Neuron (in vitro differentiated cells): ENCODE measurements at regions not wholly inside any gene's neighbourhood (a gene's known extent, or its start where the extent isn't known, plus 50 kb on each side); places are given as distances from the start of the nearest gene placed in this dataset.

Source experiments
- H2AFZ ChIP-seq: one replicate; pipeline ENCODE4 v1.6.1; 2013; ENCODE audit warnings: low read depth, mild to moderate bottlenecking, inconsistent platforms, low read length, moderate library complexity
- H3K27me3 ChIP-seq: one replicate; pipeline ENCODE4 v1.6.1; 2013; ENCODE audit warnings: low read length; ENCODE audit not compliant: insufficient read depth
- H3K36me3 ChIP-seq: one replicate; pipeline ENCODE4 v1.6.1; 2013; ENCODE audit warnings: low read length; ENCODE audit not compliant: insufficient read depth
- H3K4me1 ChIP-seq: one replicate; pipeline ENCODE4 v1.6.1; 2013; ENCODE audit warnings: low read length; ENCODE audit not compliant: insufficient read depth
- H3K4me3 ChIP-seq: 2 replicates; pipeline ENCODE4 v1.5.1; 2013; ENCODE audit warnings: mild to moderate bottlenecking, low read length, moderate library complexity
- H3K9me3 ChIP-seq: one replicate; pipeline ENCODE4 v1.6.1; 2013; ENCODE audit warnings: low read length

- Histone ChIP-seq H2AFZ (no peak overlapping the region), H3K4me3 (no peak overlapping the region), H3K9me3 (no peaks in the 10 kb centered on the region), H3K4me1 (peaks cover 17% of the 10 kb centered on the region), H3K36me3 (no peaks in the 10 kb centered on the region), H3K27me3 (no peaks in the 10 kb centered on the region)
These were observed 77.1 kb upstream of the FRMD1 start for GRCh38 chr6:168155821-168156741.

- Histone ChIP-seq H2AFZ (no peak overlapping the region), H3K9me3 (no peaks in the 10 kb centered on the region), H3K4me1 (peaks cover 17% of the 10 kb centered on the region), H3K4me3 (no peak overlapping the region), H3K27me3 (no peaks in the 10 kb centered on the region), H3K36me3 (no peaks in the 10 kb centered on the region)
These were observed 76.2 kb upstream of the FRMD1 start for GRCh38 chr6:168155193-168155592.

GRCh38 chr6:168154263-168154917, 75.4 kb upstream of the FRMD1 start:
- no peak overlapping the region for H2AFZ ChIP-seq
- H3K9me3 ChIP-seq: no peaks in the 10 kb centered on the region
- no peaks in the 10 kb centered on the region for H3K27me3 ChIP-seq
- no peaks in the 10 kb centered on the region for H3K36me3 ChIP-seq
- H3K4me1 ChIP-seq: peaks cover 17% of the 10 kb centered on the region
- no peak overlapping the region for H3K4me3 ChIP-seq

GRCh38 chr6:168153553-168153952, 74.5 kb upstream of the FRMD1 start:
- H3K9me3 ChIP-seq: no peaks in the 10 kb centered on the region
- no peak overlapping the region for H2AFZ ChIP-seq
- no peak overlapping the region for H3K4me3 ChIP-seq
- no peaks in the 10 kb centered on the region for H3K27me3 ChIP-seq
- H3K4me1 ChIP-seq: peaks cover 16% of the 10 kb centered on the region
- H3K36me3 ChIP-seq: no peaks in the 10 kb centered on the region

- Histone ChIP-seq H3K36me3 (no peaks in the 10 kb centered on the region), H3K4me3 (no peak overlapping the region), H3K27me3 (no peaks in the 10 kb centered on the region), H3K9me3 (no peaks in the 10 kb centered on the region), H3K4me1 (peaks cover 10% of the 10 kb centered on the region), H2AFZ (no peak overlapping the region)
These were observed 74.0 kb upstream of the FRMD1 start for GRCh38 chr6:168152980-168153379.

- no peaks in the 10 kb centered on the region for H3K9me3 ChIP-seq
- no peaks in the 10 kb centered on the region for H3K27me3 ChIP-seq
- peaks cover 4% of the 10 kb centered on the region for H3K4me1 ChIP-seq
- H3K4me3 ChIP-seq: no peak overlapping the region
- no peak overlapping the region for H2AFZ ChIP-seq
- H3K36me3 ChIP-seq: no peaks in the 10 kb centered on the region
These were observed 73.4 kb upstream of the FRMD1 start for GRCh38 chr6:168152306-168152963.

GRCh38 chr6:168150551-168151320, 71.7 kb upstream of the FRMD1 start:
- Histone ChIP-seq H3K9me3 (no peaks in the 10 kb centered on the region), H2AFZ (no peak overlapping the region), H3K4me1 (no peaks in the 10 kb centered on the region), H3K36me3 (no peaks in the 10 kb centered on the region), H3K4me3 (no peak overlapping the region), H3K27me3 (no peaks in the 10 kb centered on the region)

GRCh38 chr6:168149015-168149414, 70.0 kb upstream of the FRMD1 start:
- Histone ChIP-seq H2AFZ (no peak overlapping the region), H3K36me3 (no peaks in the 10 kb centered on the region), H3K9me3 (no peaks in the 10 kb centered on the region), H3K4me1 (no peaks in the 10 kb centered on the region), H3K27me3 (no peaks in the 10 kb centered on the region), H3K4me3 (no peak overlapping the region)

- Histone ChIP-seq H3K4me3 (no peak overlapping the region), H3K9me3 (no peaks in the 10 kb centered on the region), H3K27me3 (no peaks in the 10 kb centered on the region), H3K4me1 (no peaks in the 10 kb centered on the region), H2AFZ (no peak overlapping the region), H3K36me3 (no peaks in the 10 kb centered on the region)
These were observed 69.3 kb upstream of the FRMD1 start for GRCh38 chr6:168148231-168148849.

GRCh38 chr6:168147205-168147738, 68.3 kb upstream of the FRMD1 start:
- H3K9me3 ChIP-seq: no peaks in the 10 kb centered on the region
- no peaks in the 10 kb centered on the region for H3K27me3 ChIP-seq
- no peaks in the 10 kb centered on the region for H3K36me3 ChIP-seq
- H3K4me3 ChIP-seq: no peak overlapping the region
- H3K4me1 ChIP-seq: no peaks in the 10 kb centered on the region
- no peak overlapping the region for H2AFZ ChIP-seq

GRCh38 chr6:168145747-168146596, 67.0 kb upstream of the FRMD1 start:
- Histone ChIP-seq H3K4me1 (no peaks in the 10 kb centered on the region), H3K4me3 (no peak overlapping the region), H3K27me3 (no peaks in the 10 kb centered on the region)

More at GRCh38 chr6:168145747-168146596, 67.0 kb upstream of the FRMD1 start:
- Histone ChIP-seq H3K36me3 (no peaks in the 10 kb centered on the region), H3K9me3 (no peaks in the 10 kb centered on the region), H2AFZ (no peak overlapping the region)
